ENCODE measurements at regions not wholly inside any gene's neighbourhood (a gene's known extent, or its start where the extent isn't known, plus 50 kb on each side); places are given as distances from the start of the nearest gene placed in this dataset.
A peak's percentile ranks its signal among the peaks of the same experiment; 100 is the strongest.

- no peak overlapping the region for H2AFZ ChIP-seq (replicated peaks; ENCODE audit: low read length, poor library complexity)
- peak overlapping the region; percentile 99 for H2BK5ac ChIP-seq (ENCODE audit: low read depth, low read length, poor library complexity, severe bottlenecking)
- in situ Hi-C loops (cut with MboI; ENCODE audit: low sequenced_read_pairs) (loop anchor here (10.0 kb wide), 2 partner anchors 153 to 397 kb away; no protein-coding TSS in a partner anchor), intact Hi-C loops (cut with micrococcal nuclease) (loop anchor here (2.0 to 5.0 kb wide), 3 partner anchors 111 to 195 kb away; no protein-coding TSS in a partner anchor), dilution Hi-C loops (cut with HindIII; ENCODE audit: low sequenced_read_pairs, unreplicated experiment) (no loop called here)
- H3K36me3 ChIP-seq (ENCODE audit: control insufficient read depth, insufficient read depth, low read length): no peaks in the 10 kb centered on the region
- peak overlapping the region; percentile 65; the same call in 1 of the 2 replicates for H3K14ac ChIP-seq (replicated peaks; ENCODE audit: low read depth, low read length)
- no peak for ATAC-seq (ENCODE audit: low read depth)
- H2BK20ac ChIP-seq (ENCODE audit: low read depth, low read length): peak overlapping the region; percentile 93
- no peak for DNase-seq
- H3K56ac ChIP-seq (ENCODE audit: extremely low read depth, insufficient read depth, low read length): peak overlapping the region; percentile 77
- peak overlapping the region; percentile 96 for H4K5ac ChIP-seq (ENCODE audit: low read depth, low read length)
- H2BK15ac ChIP-seq (ENCODE audit: low read depth, low read length): peak overlapping the region; percentile 62
- H3K27ac ChIP-seq (ENCODE audit: insufficient read depth, low read length): peak overlapping the region; percentile 90
- peaks cover 0 to 7% of the 10 kb centered on the region in 2 experiments; a peak in 1 of 4 replicates for H3K79me1 ChIP-seq (ENCODE audit: low read depth in 1 of 2, low read length in 2 of 2)
- H3K4me2 ChIP-seq (ENCODE audit: low read depth, low read length): no peak overlapping the region; the same call in 1 of the 2 replicates
- H3K9me3 ChIP-seq (ENCODE audit: control insufficient read depth, insufficient read depth, low read length): no peaks in the 10 kb centered on the region
- H3K9ac ChIP-seq (ENCODE audit: low read depth, low read length): peak overlapping the region; percentile 55; the same call in 1 of the 2 replicates
- H3K4ac ChIP-seq (ENCODE audit: low read depth, low read length): peak overlapping the region; percentile 77
- 0 out of 2 replicates have a peak, but pooled peaks cover 6% of the 10 kb centered on the region for H3K9me1 ChIP-seq (ENCODE audit: insufficient read depth, low read length)
- H3K18ac ChIP-seq (ENCODE audit: low read depth, low read length): peak overlapping the region; percentile 99
- peak overlapping the region; percentile 89 for H2BK120ac ChIP-seq (ENCODE audit: low read depth, low read length)
- H3K4me3 ChIP-seq (ENCODE audit: insufficient read depth, low read depth, low read length): no peak overlapping the region
- no CpG with 5 or more reads among the region's 4 CpGs for WGBS, 2 experiments (ENCODE audit: extremely low coverage in 2 of 2, insufficient read length in 1 of 2)
- POLR2A ChIA-PET (ENCODE audit: unreplicated experiment): interaction anchor here (0.6 to 1.2 kb wide), 3 partner anchors 29 to 404 kb away, joined by 3 to 9 read pairs (median 4); partner anchors contain the start of gene SPRY2
- peaks cover 20% of the 10 kb centered on the region for H3K4me1 ChIP-seq (ENCODE audit: control insufficient read depth, insufficient read depth, low read length)
- H2AK9ac ChIP-seq (replicated peaks; ENCODE audit: low read depth, low read length, poor library complexity): no peak overlapping the region
- no peak for TF ChIP-seq CEBPB (IDR thresholded peaks at IDR 0.05; ENCODE audit: low read depth, low read length)
- no peak for TF ChIP-seq SMC3 (IDR thresholded peaks at IDR 0.05; ENCODE audit: low read depth, low read length)
- TF ChIP-seq MAFK (IDR thresholded peaks at IDR 0.05; ENCODE audit: low read depth, low read length): no peak
- no peak for TF ChIP-seq USF2 (IDR thresholded peaks at IDR 0.05; ENCODE audit: low read depth, low read length)
- TF ChIP-seq NFE2L2 (IDR thresholded peaks at IDR 0.05; ENCODE audit: low read depth, low read length): no peak
- TF ChIP-seq RCOR1 (IDR thresholded peaks at IDR 0.05; ENCODE audit: insufficient replicate concordance, low read length): no peak
- TF ChIP-seq, protein P1, sequence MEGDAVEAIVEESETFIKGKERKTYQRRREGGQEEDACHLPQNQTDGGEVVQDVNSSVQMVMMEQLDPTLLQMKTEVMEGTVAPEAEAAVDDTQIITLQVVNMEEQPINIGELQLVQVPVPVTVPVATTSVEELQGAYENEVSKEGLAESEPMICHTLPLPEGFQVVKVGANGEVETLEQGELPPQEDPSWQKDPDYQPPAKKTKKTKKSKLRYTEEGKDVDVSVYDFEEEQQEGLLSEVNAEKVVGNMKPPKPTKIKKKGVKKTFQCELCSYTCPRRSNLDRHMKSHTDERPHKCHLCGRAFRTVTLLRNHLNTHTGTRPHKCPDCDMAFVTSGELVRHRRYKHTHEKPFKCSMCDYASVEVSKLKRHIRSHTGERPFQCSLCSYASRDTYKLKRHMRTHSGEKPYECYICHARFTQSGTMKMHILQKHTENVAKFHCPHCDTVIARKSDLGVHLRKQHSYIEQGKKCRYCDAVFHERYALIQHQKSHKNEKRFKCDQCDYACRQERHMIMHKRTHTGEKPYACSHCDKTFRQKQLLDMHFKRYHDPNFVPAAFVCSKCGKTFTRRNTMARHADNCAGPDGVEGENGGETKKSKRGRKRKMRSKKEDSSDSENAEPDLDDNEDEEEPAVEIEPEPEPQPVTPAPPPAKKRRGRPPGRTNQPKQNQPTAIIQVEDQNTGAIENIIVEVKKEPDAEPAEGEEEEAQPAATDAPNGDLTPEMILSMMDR (conservative IDR thresholded peaks at IDR 0.05; ENCODE audit: low read depth, low read length): no peak
- TF ChIP-seq FOS (IDR thresholded peaks at IDR 0.05; ENCODE audit: low read depth, low read length): no peak
- TF ChIP-seq MAZ (IDR thresholded peaks at IDR 0.05; ENCODE audit: borderline replicate concordance, low read depth, low read length): no peak
- TF ChIP-seq ELK1 (IDR thresholded peaks at IDR 0.05; ENCODE audit: borderline replicate concordance, low read depth, low read length): no peak
- no peak for TF ChIP-seq RFX5 (IDR thresholded peaks at IDR 0.05; ENCODE audit: low read depth, low read length)
- TF ChIP-seq BHLHE40 (IDR thresholded peaks at IDR 0.05; ENCODE audit: low read depth, low read length): no peak
- no peak for TF ChIP-seq MXI1 (IDR thresholded peaks at IDR 0.05; ENCODE audit: borderline replicate concordance, low read depth, low read length)
- no peak for TF ChIP-seq CHD1 (IDR thresholded peaks at IDR 0.05; ENCODE audit: low read depth, low read length)
- TF ChIP-seq RAD21 (IDR thresholded peaks at IDR 0.05; ENCODE audit: low read length): no peak
- TF ChIP-seq POLR2A (IDR thresholded peaks at IDR 0.05; ENCODE audit: low read depth, low read length): no peak
- H2AK5ac ChIP-seq (ENCODE audit: low read depth, low read length): peak overlapping the region; percentile 82
- H4K20me1 ChIP-seq (ENCODE audit: insufficient read depth, low read length): no peaks in the 10 kb centered on the region
- peak overlapping the region; percentile 90 for H4K91ac ChIP-seq (ENCODE audit: insufficient read depth, low read depth, low read length)
- CTCF ChIA-PET: interaction anchor here (1.1 kb wide), 1 partner anchor 155 kb away, joined by 3 read pairs; no protein-coding TSS in a partner anchor
- BruUV-seq (replicated peaks): no TSS peak
- no peaks in the 10 kb centered on the region for H3K27me3 ChIP-seq (ENCODE audit: control insufficient read depth, insufficient read depth, low read length)
- peak overlapping the region; percentile 9 to 80 for H4K8ac ChIP-seq (ENCODE audit: low read depth in 2 of 2, low read length in 2 of 2)
- peak overlapping the region; percentile 60 for H3K23ac ChIP-seq (ENCODE audit: low read depth, low read length)
Measured at GRCh38 chr13:79937311-79937710, 403.6 kb downstream of the SPRY2 start.

Data from IMR-90 (cell line).